ENCODE measurements at regions not wholly inside any gene's neighbourhood (a gene's known extent, or its start where the extent isn't known, plus 50 kb on each side); places are given as distances from the start of the nearest gene placed in this dataset.

GRCh38 chr7:85714043-85714578 lies 527.3 kb upstream of the SEMA3D start:
- Mint-ChIP-seq H3K27me3 (no peaks in the 10 kb centered on the region), H3K36me3 (ENCODE audit: insufficient read depth) (no peaks in the 10 kb centered on the region), H3K9me3 (ENCODE audit: low read depth) (no peaks in the 10 kb centered on the region), H3K4me1 (ENCODE audit: low read depth) (no peaks in the 10 kb centered on the region), H3K27ac (no peak overlapping the region), H3K4me3 (ENCODE audit: low read depth) (no peak overlapping the region)
- no peak for DNase-seq (ENCODE audit: low spot score, unreplicated experiment)
- TF ChIP-seq, protein P1, sequence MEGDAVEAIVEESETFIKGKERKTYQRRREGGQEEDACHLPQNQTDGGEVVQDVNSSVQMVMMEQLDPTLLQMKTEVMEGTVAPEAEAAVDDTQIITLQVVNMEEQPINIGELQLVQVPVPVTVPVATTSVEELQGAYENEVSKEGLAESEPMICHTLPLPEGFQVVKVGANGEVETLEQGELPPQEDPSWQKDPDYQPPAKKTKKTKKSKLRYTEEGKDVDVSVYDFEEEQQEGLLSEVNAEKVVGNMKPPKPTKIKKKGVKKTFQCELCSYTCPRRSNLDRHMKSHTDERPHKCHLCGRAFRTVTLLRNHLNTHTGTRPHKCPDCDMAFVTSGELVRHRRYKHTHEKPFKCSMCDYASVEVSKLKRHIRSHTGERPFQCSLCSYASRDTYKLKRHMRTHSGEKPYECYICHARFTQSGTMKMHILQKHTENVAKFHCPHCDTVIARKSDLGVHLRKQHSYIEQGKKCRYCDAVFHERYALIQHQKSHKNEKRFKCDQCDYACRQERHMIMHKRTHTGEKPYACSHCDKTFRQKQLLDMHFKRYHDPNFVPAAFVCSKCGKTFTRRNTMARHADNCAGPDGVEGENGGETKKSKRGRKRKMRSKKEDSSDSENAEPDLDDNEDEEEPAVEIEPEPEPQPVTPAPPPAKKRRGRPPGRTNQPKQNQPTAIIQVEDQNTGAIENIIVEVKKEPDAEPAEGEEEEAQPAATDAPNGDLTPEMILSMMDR (IDR thresholded peaks at IDR 0.05; ENCODE audit: unreplicated experiment): no peak

DNA sequence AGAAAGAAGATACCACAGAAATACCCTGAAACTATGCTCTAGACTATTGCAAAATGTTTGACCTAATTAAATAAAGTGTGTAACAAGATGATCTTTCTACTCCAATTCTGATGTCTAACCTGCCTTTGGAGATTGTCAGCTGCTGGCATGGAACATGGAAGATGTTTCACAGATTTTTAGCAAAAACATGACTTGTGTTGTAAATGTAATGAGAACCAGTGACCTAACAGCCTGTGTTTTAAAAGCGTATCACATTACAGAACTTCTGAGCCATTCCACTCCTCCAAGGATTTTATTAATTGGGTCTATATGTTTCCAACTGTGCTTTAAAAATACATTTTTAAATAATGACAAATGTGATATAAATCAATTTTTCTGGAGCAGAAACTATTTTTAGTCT lies 526.3 kb upstream of the SEMA3D start:
- Mint-ChIP-seq H3K4me1 (ENCODE audit: low read depth) (no peaks in the 10 kb centered on the region), H3K9me3 (ENCODE audit: low read depth) (no peaks in the 10 kb centered on the region), H3K4me3 (ENCODE audit: low read depth) (no peak overlapping the region), H3K27ac (no peak overlapping the region), H3K36me3 (ENCODE audit: insufficient read depth) (no peaks in the 10 kb centered on the region), H3K27me3 (no peaks in the 10 kb centered on the region)
- no peak for DNase-seq (ENCODE audit: low spot score, unreplicated experiment)
- TF ChIP-seq, protein P1 (IDR thresholded peaks at IDR 0.05; ENCODE audit: unreplicated experiment): no peak

- TF ChIP-seq, protein P1 (IDR thresholded peaks at IDR 0.05; ENCODE audit: unreplicated experiment): no peak
- Mint-ChIP-seq H3K27ac (no peak overlapping the region), H3K9me3 (ENCODE audit: low read depth) (no peaks in the 10 kb centered on the region), H3K36me3 (ENCODE audit: insufficient read depth) (no peaks in the 10 kb centered on the region), H3K4me3 (ENCODE audit: low read depth) (no peak overlapping the region), H3K4me1 (ENCODE audit: low read depth) (no peaks in the 10 kb centered on the region), H3K27me3 (no peaks in the 10 kb centered on the region)
- DNase-seq (ENCODE audit: low spot score, unreplicated experiment): no peak
These were observed 525.0 kb upstream of the SEMA3D start for GRCh38 chr7:85711894-85712293.

DNA sequence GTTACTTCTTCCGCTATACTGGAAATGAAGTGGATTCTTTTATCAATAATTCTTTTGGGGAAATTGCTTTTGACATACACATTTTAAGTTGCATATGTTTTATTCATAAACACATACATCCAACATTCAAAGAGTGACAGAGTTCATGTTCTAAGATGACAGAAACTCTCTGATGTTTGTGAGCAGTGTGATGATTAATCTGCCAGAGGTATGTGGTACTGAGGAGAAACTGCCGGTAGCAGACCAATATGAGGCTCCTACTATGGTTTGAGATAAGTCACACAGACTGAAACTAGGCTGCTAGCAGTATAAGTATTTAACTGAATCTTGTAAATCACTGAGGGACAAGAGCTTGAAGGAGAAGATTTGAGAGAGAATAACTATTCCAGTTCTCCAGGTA lies 524.1 kb upstream of the SEMA3D start:
- TF ChIP-seq, protein P1 (IDR thresholded peaks at IDR 0.05; ENCODE audit: unreplicated experiment): no peak
- no peaks in the 10 kb centered on the region for H3K27me3 Mint-ChIP-seq
- no peaks in the 10 kb centered on the region for H3K4me1 Mint-ChIP-seq (ENCODE audit: low read depth)
- H3K9me3 Mint-ChIP-seq (ENCODE audit: low read depth): no peaks in the 10 kb centered on the region
- H3K36me3 Mint-ChIP-seq (ENCODE audit: insufficient read depth): no peaks in the 10 kb centered on the region
- DNase-seq (ENCODE audit: low spot score, unreplicated experiment): no peak
- no peak overlapping the region for H3K27ac Mint-ChIP-seq
- no peak overlapping the region for H3K4me3 Mint-ChIP-seq (ENCODE audit: low read depth)

GRCh38 chr7:85708221-85708620 lies 521.4 kb upstream of the SEMA3D start:
- H3K4me1 Mint-ChIP-seq (ENCODE audit: low read depth): no peaks in the 10 kb centered on the region
- no peak for DNase-seq (ENCODE audit: low spot score, unreplicated experiment)
- H3K27ac Mint-ChIP-seq: no peak overlapping the region
- H3K36me3 Mint-ChIP-seq (ENCODE audit: insufficient read depth): no peaks in the 10 kb centered on the region
- no peaks in the 10 kb centered on the region for H3K9me3 Mint-ChIP-seq (ENCODE audit: low read depth)
- H3K27me3 Mint-ChIP-seq: no peaks in the 10 kb centered on the region
- H3K4me3 Mint-ChIP-seq (ENCODE audit: low read depth): no peak overlapping the region
- TF ChIP-seq, protein P1 (IDR thresholded peaks at IDR 0.05; ENCODE audit: unreplicated experiment): no peak
